ENCODE measurements at regions not wholly inside any gene's neighbourhood (a gene's known extent, or its start where the extent isn't known, plus 50 kb on each side); places are given as distances from the start of the nearest gene placed in this dataset.

DNA sequence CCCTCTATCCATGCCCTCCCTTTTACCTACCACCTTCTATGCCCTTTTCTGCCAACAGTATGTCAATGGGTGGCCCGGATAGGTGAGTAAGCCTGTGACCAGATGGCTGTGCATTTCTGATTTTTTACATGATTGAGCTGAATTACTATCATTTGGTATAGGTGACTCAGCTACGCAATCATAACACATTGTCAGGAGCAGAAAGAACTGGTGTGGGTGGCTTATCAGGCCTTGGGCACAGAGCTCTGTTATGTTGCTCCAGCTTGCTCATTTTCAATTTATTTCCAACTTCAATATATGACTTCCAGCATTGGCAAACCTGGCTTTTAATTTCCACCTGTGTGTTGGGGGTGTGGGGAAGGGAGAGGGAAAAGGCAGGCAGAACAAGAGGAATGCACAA lies 86.6 kb upstream of the AGBL1 start:
- TF ChIP-seq YY1 (IDR thresholded peaks at IDR 0.05; ENCODE audit: low read depth) (no peak), TCF12 (IDR thresholded peaks at IDR 0.05; ENCODE audit: low read depth) (no peak), NFIC (IDR thresholded peaks at IDR 0.05) (no peak), TEAD4 (IDR thresholded peaks at IDR 0.05) (no peak)

DNA sequence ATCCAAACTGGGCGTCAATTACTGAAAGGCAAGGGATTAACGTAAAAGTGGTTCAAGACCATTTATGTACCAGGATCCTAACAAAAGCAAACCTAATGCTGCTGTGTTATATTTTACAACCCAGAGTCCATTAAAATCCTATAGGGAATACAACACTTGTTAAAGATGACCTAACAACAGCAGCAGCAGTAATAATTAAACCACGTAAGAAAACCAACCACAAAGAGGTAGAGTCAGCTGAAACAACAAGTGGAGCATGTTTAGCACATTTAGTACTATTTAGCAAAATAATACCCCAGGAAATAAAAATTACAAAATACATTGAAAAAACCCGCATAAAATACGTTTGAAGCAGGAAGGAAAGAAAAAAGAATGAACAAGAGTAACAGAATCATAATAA lies 82.1 kb upstream of the AGBL1 start:
- TF ChIP-seq, protein P1, sequence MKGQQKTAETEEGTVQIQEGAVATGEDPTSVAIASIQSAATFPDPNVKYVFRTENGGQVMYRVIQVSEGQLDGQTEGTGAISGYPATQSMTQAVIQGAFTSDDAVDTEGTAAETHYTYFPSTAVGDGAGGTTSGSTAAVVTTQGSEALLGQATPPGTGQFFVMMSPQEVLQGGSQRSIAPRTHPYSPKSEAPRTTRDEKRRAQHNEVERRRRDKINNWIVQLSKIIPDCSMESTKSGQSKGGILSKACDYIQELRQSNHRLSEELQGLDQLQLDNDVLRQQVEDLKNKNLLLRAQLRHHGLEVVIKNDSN (IDR thresholded peaks at IDR 0.05), result no peak

DNA sequence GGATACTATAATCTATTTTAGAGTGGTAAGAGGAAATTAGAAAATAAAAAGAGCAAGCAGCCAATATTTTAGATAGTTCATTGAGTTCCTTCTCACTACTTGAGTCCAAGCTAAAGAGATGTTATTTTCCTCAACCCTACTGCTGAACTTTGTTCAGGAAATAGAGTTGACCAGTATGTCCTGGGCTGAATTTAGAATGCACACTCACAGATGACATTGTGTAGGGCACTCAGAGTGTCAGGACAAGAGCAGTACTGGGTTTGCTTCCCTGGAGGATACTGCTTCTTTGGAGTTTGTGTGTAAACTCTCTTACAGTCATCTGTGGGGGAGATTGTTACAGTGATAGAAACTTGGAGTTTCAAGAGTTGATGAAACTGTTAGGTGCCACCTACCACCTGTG lies 80.0 kb upstream of the AGBL1 start:
- TF ChIP-seq, protein P2, sequence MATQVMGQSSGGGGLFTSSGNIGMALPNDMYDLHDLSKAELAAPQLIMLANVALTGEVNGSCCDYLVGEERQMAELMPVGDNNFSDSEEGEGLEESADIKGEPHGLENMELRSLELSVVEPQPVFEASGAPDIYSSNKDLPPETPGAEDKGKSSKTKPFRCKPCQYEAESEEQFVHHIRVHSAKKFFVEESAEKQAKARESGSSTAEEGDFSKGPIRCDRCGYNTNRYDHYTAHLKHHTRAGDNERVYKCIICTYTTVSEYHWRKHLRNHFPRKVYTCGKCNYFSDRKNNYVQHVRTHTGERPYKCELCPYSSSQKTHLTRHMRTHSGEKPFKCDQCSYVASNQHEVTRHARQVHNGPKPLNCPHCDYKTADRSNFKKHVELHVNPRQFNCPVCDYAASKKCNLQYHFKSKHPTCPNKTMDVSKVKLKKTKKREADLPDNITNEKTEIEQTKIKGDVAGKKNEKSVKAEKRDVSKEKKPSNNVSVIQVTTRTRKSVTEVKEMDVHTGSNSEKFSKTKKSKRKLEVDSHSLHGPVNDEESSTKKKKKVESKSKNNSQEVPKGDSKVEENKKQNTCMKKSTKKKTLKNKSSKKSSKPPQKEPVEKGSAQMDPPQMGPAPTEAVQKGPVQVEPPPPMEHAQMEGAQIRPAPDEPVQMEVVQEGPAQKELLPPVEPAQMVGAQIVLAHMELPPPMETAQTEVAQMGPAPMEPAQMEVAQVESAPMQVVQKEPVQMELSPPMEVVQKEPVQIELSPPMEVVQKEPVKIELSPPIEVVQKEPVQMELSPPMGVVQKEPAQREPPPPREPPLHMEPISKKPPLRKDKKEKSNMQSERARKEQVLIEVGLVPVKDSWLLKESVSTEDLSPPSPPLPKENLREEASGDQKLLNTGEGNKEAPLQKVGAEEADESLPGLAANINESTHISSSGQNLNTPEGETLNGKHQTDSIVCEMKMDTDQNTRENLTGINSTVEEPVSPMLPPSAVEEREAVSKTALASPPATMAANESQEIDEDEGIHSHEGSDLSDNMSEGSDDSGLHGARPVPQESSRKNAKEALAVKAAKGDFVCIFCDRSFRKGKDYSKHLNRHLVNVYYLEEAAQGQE (IDR thresholded peaks at IDR 0.05; ENCODE audit: low read depth), result no peak
- TF ChIP-seq, protein P3, sequence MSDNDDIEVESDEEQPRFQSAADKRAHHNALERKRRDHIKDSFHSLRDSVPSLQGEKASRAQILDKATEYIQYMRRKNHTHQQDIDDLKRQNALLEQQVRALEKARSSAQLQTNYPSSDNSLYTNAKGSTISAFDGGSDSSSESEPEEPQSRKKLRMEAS (IDR thresholded peaks at IDR 0.05), result no peak
- no peak for TF ChIP-seq TCF12 (IDR thresholded peaks at IDR 0.05; ENCODE audit: low read depth)
- TF ChIP-seq CREB1 (IDR thresholded peaks at IDR 0.05; ENCODE audit: low read depth), result no peak
- no peak for TF ChIP-seq EGR1 (IDR thresholded peaks at IDR 0.05)
- TF ChIP-seq EP300 (IDR thresholded peaks at IDR 0.05; ENCODE audit: borderline replicate concordance), result no peak
- TF ChIP-seq YY1 (IDR thresholded peaks at IDR 0.05; ENCODE audit: low read depth), result no peak
- no peak for TF ChIP-seq CEBPB (IDR thresholded peaks at IDR 0.05)
- TF ChIP-seq, protein P1 (IDR thresholded peaks at IDR 0.05), result no peak
- TF ChIP-seq ZBTB7A (IDR thresholded peaks at IDR 0.05; ENCODE audit: low read depth), result no peak
- no peak for TF ChIP-seq FOXM1 (IDR thresholded peaks at IDR 0.05; ENCODE audit: borderline replicate concordance, low read depth)
- no peak for TF ChIP-seq NFIC (IDR thresholded peaks at IDR 0.05)
- no peak for TF ChIP-seq RAD21 (IDR thresholded peaks at IDR 0.05; ENCODE audit: low read depth)
- no peak for TF ChIP-seq TEAD4 (IDR thresholded peaks at IDR 0.05)
- TF ChIP-seq TAF1 (IDR thresholded peaks at IDR 0.05; ENCODE audit: low read depth), result no peak

DNA sequence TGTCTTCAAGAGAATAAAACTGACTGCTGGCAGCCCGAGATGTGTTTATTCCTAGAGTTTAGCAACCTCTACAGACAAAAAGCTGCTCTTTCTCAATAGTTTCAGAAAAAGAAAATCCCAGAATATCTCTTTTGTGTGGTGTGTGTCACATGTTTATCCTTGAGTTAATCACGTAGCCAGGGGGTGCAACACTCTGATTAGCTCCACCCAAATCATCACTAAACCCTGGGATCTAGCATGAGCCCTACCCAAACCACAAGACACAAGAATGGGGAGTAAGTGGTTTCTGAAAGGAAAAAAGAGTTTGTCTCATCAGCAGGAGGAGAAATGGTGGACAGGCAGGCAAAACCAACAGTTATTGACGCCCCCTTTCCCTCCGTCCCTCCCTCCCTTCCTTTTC lies 78.5 kb upstream of the AGBL1 start:
- TF ChIP-seq TEAD4 (IDR thresholded peaks at IDR 0.05) (no peak), ZBTB7A (IDR thresholded peaks at IDR 0.05; ENCODE audit: low read depth) (no peak), RAD21 (IDR thresholded peaks at IDR 0.05; ENCODE audit: low read depth) (no peak), CREB1 (IDR thresholded peaks at IDR 0.05; ENCODE audit: low read depth) (no peak), TCF12 (IDR thresholded peaks at IDR 0.05; ENCODE audit: low read depth) (no peak)
- TF ChIP-seq, protein P1 (IDR thresholded peaks at IDR 0.05), result no peak
- TF ChIP-seq, protein P3 (IDR thresholded peaks at IDR 0.05), result no peak

DNA sequence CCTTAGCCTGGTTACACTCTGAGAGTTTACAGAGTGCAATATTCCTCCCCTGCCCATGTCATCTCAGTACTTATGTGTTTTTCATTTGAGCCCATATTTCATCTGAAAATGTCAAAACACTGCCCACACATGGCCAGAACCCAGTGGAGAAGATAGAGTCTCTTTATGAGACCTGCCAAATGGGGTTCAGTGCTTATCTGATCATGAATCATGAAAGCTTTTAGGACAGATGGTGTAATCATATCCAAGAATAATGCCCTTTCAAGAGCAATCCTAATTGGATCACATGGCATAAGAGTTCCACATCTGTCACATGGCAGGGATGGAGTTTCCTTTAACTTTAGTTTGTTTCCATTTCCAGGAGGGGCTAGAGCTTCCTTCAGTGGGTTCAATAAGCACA lies 77.2 kb upstream of the AGBL1 start:
- TF ChIP-seq YY1 (IDR thresholded peaks at IDR 0.05; ENCODE audit: low read depth) (no peak), CEBPB (IDR thresholded peaks at IDR 0.05) (no peak), RAD21 (IDR thresholded peaks at IDR 0.05; ENCODE audit: low read depth) (no peak), TCF12 (IDR thresholded peaks at IDR 0.05; ENCODE audit: low read depth) (no peak), TEAD4 (IDR thresholded peaks at IDR 0.05) (no peak), EGR1 (IDR thresholded peaks at IDR 0.05) (no peak), FOXM1 (IDR thresholded peaks at IDR 0.05; ENCODE audit: borderline replicate concordance, low read depth) (no peak), ZBTB7A (IDR thresholded peaks at IDR 0.05; ENCODE audit: low read depth) (no peak), TAF1 (IDR thresholded peaks at IDR 0.05; ENCODE audit: low read depth) (no peak), CREB1 (IDR thresholded peaks at IDR 0.05; ENCODE audit: low read depth) (no peak), NFIC (IDR thresholded peaks at IDR 0.05) (no peak), EP300 (IDR thresholded peaks at IDR 0.05; ENCODE audit: borderline replicate concordance) (no peak)
- TF ChIP-seq, protein P3 (IDR thresholded peaks at IDR 0.05), result no peak
- TF ChIP-seq, protein P1 (IDR thresholded peaks at IDR 0.05), result no peak
- TF ChIP-seq, protein P2 (IDR thresholded peaks at IDR 0.05; ENCODE audit: low read depth), result no peak

Data from Ishikawa (cell line).